ENCODE measurements at regions not wholly inside any gene's neighbourhood (a gene's known extent, or its start where the extent isn't known, plus 50 kb on each side); places are given as distances from the start of the nearest gene placed in this dataset.

DNA sequence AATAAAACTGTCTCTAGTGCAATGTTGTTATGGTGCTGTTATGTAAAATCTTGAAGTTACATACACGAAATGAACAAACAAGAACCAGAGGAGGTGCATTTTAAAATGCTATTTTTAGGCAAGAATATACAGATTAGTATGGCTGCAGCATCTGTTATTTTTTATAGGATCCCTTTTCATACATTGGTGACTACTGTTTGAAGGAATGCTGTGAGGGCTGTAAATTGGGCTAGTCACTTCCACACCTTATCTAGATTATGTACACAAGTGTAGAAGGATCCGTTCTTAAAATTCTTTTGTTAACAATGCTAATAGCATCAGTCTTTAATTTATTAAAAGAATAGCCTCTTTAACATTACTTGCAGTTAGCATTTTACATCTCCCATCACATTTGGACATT lies 284.3 kb upstream of the MDGA2 start:
- no peak overlapping the region for H3K27ac ChIP-seq
- no peak for TF ChIP-seq CTCF (IDR thresholded peaks at IDR 0.05)
- DNase-seq (ENCODE audit: low spot score), result no peak
- H3K9me3 ChIP-seq, result no peaks in the 10 kb centered on the region
- no peak overlapping the region for H3K4me3 ChIP-seq
- no peaks in the 10 kb centered on the region for H3K36me3 ChIP-seq
- H3K27me3 ChIP-seq (replicated peaks; ENCODE audit: insufficient read depth), result no peaks in the 10 kb centered on the region
- no peaks in the 10 kb centered on the region for H3K4me1 ChIP-seq (ENCODE audit: control insufficient read depth in 1 of 2, low read depth in 2 of 2)
- ATAC-seq (ENCODE audit: insufficient number of reproducible peaks, low FRiP score, low read depth), result no peak

GRCh38 chr14:47949006-47949405 lies 273.6 kb upstream of the MDGA2 start:
- Histone ChIP-seq H3K36me3 (no peaks in the 10 kb centered on the region), H3K27ac (no peak overlapping the region), H3K4me1 (ENCODE audit: control insufficient read depth in 1 of 2, low read depth in 2 of 2) (no peaks in the 10 kb centered on the region), H3K27me3 (replicated peaks; ENCODE audit: insufficient read depth) (no peaks in the 10 kb centered on the region), H3K4me3 (no peak overlapping the region), H3K9me3 (no peaks in the 10 kb centered on the region)
- no peak for DNase-seq (ENCODE audit: low spot score)
- ATAC-seq (ENCODE audit: insufficient number of reproducible peaks, low FRiP score, low read depth), result no peak
- no peak for TF ChIP-seq CTCF (IDR thresholded peaks at IDR 0.05)

DNA sequence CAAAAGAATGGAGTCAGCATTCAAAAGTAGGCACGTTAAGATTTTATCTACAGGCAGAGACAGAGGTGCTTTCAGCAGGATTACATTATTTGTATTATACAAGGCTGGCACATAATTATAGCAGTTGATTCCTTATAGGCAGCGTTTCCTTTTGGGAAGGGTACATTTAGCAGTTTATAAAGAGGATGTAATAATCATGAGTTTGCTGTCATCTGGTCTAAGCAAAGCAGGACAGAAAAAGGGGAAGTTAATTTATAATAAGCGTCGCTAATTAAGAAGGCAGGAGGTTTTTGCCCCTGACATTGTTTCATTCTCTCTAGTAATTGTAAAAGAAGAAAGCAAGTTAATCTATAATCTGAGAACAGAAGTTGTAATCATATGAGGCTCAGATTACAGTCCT lies 259.9 kb upstream of the MDGA2 start:
- Histone ChIP-seq H3K4me3 (no peak overlapping the region), H3K27me3 (replicated peaks; ENCODE audit: insufficient read depth) (no peaks in the 10 kb centered on the region), H3K36me3 (no peaks in the 10 kb centered on the region), H3K9me3 (no peaks in the 10 kb centered on the region), H3K27ac (no peak overlapping the region), H3K4me1 (ENCODE audit: control insufficient read depth in 1 of 2, low read depth in 2 of 2) (no peaks in the 10 kb centered on the region)
- DNase-seq (ENCODE audit: low spot score) (no peak), ATAC-seq (ENCODE audit: insufficient number of reproducible peaks, low FRiP score, low read depth) (no peak)
- TF ChIP-seq CTCF (IDR thresholded peaks at IDR 0.05), result no peak

- Histone ChIP-seq H3K9me3 (no peaks in the 10 kb centered on the region), H3K27ac (no peak overlapping the region), H3K4me1 (ENCODE audit: control insufficient read depth in 1 of 2, low read depth in 2 of 2) (no peaks in the 10 kb centered on the region), H3K4me3 (no peak overlapping the region), H3K36me3 (no peaks in the 10 kb centered on the region), H3K27me3 (replicated peaks; ENCODE audit: insufficient read depth) (no peaks in the 10 kb centered on the region)
- ATAC-seq (ENCODE audit: insufficient number of reproducible peaks, low FRiP score, low read depth) (no peak), DNase-seq (ENCODE audit: low spot score) (no peak)
- TF ChIP-seq CTCF (IDR thresholded peaks at IDR 0.05), result no peak
Observed at GRCh38 chr14:47929334-47929733, 253.9 kb upstream of the MDGA2 start.

GRCh38 chr14:47921133-47921532 lies 245.7 kb upstream of the MDGA2 start:
- TF ChIP-seq CTCF (IDR thresholded peaks at IDR 0.05), result no peak

More at GRCh38 chr14:47921133-47921532, 245.7 kb upstream of the MDGA2 start:
- DNase-seq (ENCODE audit: low spot score), result no peak
- no peaks in the 10 kb centered on the region for H3K9me3 ChIP-seq
- no peak overlapping the region for H3K27ac ChIP-seq
- no peak overlapping the region for H3K4me3 ChIP-seq
- no peaks in the 10 kb centered on the region for H3K4me1 ChIP-seq (ENCODE audit: control insufficient read depth in 1 of 2, low read depth in 2 of 2)
- H3K36me3 ChIP-seq, result no peaks in the 10 kb centered on the region
- H3K27me3 ChIP-seq (replicated peaks; ENCODE audit: insufficient read depth), result no peaks in the 10 kb centered on the region
- no peak for ATAC-seq (ENCODE audit: insufficient number of reproducible peaks, low FRiP score, low read depth)
